ENCODE measurements at regions not wholly inside any gene's neighbourhood (a gene's known extent, or its start where the extent isn't known, plus 50 kb on each side); places are given as distances from the start of the nearest gene placed in this dataset.

GRCh38 chr5:2653991-2654390, 97.5 kb downstream of the IRX2 start:
- peaks cover 2% of the 10 kb centered on the region for H3K27me3 Mint-ChIP-seq (ENCODE audit: unreplicated experiment)
- TF ChIP-seq CTCF (IDR thresholded peaks at IDR 0.05; ENCODE audit: partially characterized antibody, unreplicated experiment), result no peak
- no peaks in the 10 kb centered on the region for H3K36me3 Mint-ChIP-seq (ENCODE audit: unreplicated experiment)
- H3K4me1 Mint-ChIP-seq (ENCODE audit: low read depth, unreplicated experiment), result peaks cover 13% of the 10 kb centered on the region
- H3K27ac Mint-ChIP-seq (ENCODE audit: unreplicated experiment), result no peak overlapping the region
- peaks cover 3% of the 10 kb centered on the region for H3K9me3 Mint-ChIP-seq (ENCODE audit: unreplicated experiment)
- DNase-seq, result no peak
- H3K4me3 Mint-ChIP-seq (ENCODE audit: unreplicated experiment), result no peak overlapping the region

GRCh38 chr5:2651116-2651515, 100.4 kb downstream of the IRX2 start:
- H3K4me3 Mint-ChIP-seq (ENCODE audit: unreplicated experiment), result no peak overlapping the region
- DNase-seq, result no peak
- no peak for TF ChIP-seq CTCF (IDR thresholded peaks at IDR 0.05; ENCODE audit: partially characterized antibody, unreplicated experiment)
- peaks cover 3% of the 10 kb centered on the region for H3K9me3 Mint-ChIP-seq (ENCODE audit: unreplicated experiment)
- H3K4me1 Mint-ChIP-seq (ENCODE audit: low read depth, unreplicated experiment), result peaks cover 5% of the 10 kb centered on the region
- H3K36me3 Mint-ChIP-seq (ENCODE audit: unreplicated experiment), result no peaks in the 10 kb centered on the region
- H3K27ac Mint-ChIP-seq (ENCODE audit: unreplicated experiment), result no peak overlapping the region
- H3K27me3 Mint-ChIP-seq (ENCODE audit: unreplicated experiment), result peaks cover 2% of the 10 kb centered on the region

DNA sequence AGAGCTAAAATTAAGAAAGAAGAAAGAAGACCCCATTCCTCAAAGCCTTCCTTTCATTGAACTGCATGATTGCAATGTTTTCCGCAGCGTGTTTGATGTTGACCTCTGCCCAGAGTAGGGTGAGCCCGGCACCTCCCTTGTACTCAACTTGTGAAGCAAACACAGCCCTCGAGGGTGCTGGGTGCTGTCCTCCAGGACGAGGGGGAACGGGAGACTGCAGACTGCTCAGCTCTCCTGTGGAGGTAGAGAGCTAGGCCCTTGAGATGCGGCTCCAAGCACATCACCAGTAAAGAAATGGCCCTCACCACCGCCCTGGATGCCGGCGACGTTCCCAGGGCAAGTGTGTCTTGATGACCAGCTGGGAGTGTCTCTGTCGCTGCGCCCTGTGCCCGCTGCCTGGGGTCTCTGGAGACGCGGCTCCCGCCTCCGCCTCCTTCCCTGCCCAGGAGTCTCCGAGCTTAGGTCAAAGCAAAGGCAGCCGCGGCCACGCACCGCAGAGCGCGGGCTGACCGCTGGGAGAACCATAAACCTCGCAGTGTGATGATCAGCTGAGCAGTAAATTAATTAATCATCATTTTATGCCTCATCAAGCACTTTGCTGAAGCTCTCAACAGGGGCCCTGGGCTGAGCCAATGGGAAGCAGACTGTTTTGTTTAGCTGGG, 108.7 kb downstream of the IRX2 start:
- no peak for DNase-seq
- Mint-ChIP-seq H3K36me3 (ENCODE audit: unreplicated experiment) (no peaks in the 10 kb centered on the region), H3K4me1 (ENCODE audit: low read depth, unreplicated experiment) (peaks cover 16% of the 10 kb centered on the region), H3K4me3 (ENCODE audit: unreplicated experiment) (no peak overlapping the region), H3K27ac (ENCODE audit: unreplicated experiment) (no peak overlapping the region), H3K27me3 (ENCODE audit: unreplicated experiment) (no peaks in the 10 kb centered on the region), H3K9me3 (ENCODE audit: unreplicated experiment) (peaks cover 5% of the 10 kb centered on the region)
- TF ChIP-seq CTCF (IDR thresholded peaks at IDR 0.05; ENCODE audit: partially characterized antibody, unreplicated experiment), result no peak

DNA sequence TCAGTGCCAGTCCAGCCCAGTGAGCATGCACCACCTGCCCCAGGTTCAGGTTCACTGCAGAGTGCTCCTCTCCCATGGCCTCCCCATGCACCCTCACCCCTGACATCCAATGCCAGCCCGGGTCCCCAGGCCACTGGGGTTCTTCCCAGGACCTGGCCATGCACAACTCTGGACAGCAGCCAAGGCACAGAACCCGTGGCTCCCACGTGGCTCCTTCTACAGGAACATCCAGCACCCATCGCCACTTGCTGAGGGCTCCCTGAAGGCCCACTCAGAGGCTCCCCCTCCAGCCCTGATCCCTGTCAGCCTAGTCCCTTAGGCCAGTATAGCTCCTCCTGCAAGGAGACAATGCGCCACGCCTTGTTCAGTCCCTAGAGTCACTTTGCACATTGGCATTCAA, 110.8 kb downstream of the IRX2 start:
- H3K27me3 Mint-ChIP-seq (ENCODE audit: unreplicated experiment), result no peaks in the 10 kb centered on the region
- H3K4me1 Mint-ChIP-seq (ENCODE audit: low read depth, unreplicated experiment), result peaks cover 21% of the 10 kb centered on the region

More for the DNA sequence above, 110.8 kb downstream of the IRX2 start:
- no peak for TF ChIP-seq CTCF (IDR thresholded peaks at IDR 0.05; ENCODE audit: partially characterized antibody, unreplicated experiment)
- Mint-ChIP-seq H3K27ac (ENCODE audit: unreplicated experiment) (no peak overlapping the region), H3K9me3 (ENCODE audit: unreplicated experiment) (peaks cover 7% of the 10 kb centered on the region), H3K4me3 (ENCODE audit: unreplicated experiment) (no peak overlapping the region), H3K36me3 (ENCODE audit: unreplicated experiment) (no peaks in the 10 kb centered on the region)
- DNase-seq, result no peak

Measured in glutamatergic neuron (in vitro differentiated cells).